HL-60 (cell line): ENCODE measurements at regions not wholly inside any gene's neighbourhood (a gene's known extent, or its start where the extent isn't known, plus 50 kb on each side); places are given as distances from the start of the nearest gene placed in this dataset.

ENCODE experiments used
- POLR2AphosphoS5 ChIP-seq: IDR thresholded peaks from 2 replicates; pipeline ENCODE4 v1.6.1; 2012; ENCODE audit warnings: low read depth
- REST ChIP-seq: IDR thresholded peaks from 2 replicates; pipeline ENCODE4 v1.6.1; 2012; ENCODE audit warnings: low read depth; ENCODE audit not compliant: insufficient replicate concordance
- SPI1 ChIP-seq: IDR thresholded peaks from 2 replicates; pipeline ENCODE4 v1.6.1; 2012; ENCODE audit warnings: low read depth, mild to moderate bottlenecking, borderline replicate concordance
- TF ChIP-seq, protein P1 (sequence below): IDR thresholded peaks from one replicate; pipeline ENCODE4 v1.5.1; 2011; ENCODE audit warnings: low read length, control low read depth, inconsistent platforms; ENCODE audit not compliant: insufficient read depth

- TF ChIP-seq, protein P1, sequence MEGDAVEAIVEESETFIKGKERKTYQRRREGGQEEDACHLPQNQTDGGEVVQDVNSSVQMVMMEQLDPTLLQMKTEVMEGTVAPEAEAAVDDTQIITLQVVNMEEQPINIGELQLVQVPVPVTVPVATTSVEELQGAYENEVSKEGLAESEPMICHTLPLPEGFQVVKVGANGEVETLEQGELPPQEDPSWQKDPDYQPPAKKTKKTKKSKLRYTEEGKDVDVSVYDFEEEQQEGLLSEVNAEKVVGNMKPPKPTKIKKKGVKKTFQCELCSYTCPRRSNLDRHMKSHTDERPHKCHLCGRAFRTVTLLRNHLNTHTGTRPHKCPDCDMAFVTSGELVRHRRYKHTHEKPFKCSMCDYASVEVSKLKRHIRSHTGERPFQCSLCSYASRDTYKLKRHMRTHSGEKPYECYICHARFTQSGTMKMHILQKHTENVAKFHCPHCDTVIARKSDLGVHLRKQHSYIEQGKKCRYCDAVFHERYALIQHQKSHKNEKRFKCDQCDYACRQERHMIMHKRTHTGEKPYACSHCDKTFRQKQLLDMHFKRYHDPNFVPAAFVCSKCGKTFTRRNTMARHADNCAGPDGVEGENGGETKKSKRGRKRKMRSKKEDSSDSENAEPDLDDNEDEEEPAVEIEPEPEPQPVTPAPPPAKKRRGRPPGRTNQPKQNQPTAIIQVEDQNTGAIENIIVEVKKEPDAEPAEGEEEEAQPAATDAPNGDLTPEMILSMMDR, result no peak
- TF ChIP-seq SPI1, result no peak
- TF ChIP-seq POLR2AphosphoS5, result no peak
- TF ChIP-seq REST, result no peak
These were observed 216.6 kb upstream of the SLC10A2 start for GRCh38 chr13:103282571-103283450.
